ENCODE measurements at regions not wholly inside any gene's neighbourhood (a gene's known extent, or its start where the extent isn't known, plus 50 kb on each side); places are given as distances from the start of the nearest gene placed in this dataset.

DNA sequence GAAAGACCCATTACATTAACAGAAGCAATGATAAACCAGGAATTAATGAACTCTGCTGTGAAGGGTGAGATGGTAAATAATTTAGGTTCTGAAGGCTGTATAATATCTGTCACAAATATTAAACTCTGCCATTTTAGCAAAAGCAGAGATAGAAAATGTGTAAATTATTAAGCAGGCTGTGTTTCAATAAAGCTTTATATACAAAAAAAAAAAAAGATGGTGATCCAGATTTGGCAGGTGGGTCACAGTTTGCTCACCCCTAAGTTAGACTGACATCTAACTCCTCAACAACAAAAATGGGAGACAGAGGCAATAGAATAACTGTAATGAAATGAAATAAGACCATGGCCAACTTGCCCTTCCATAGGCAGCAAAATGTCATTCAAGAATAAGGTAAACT, 157.3 kb upstream of the FANCL start:
- no peak for TF ChIP-seq CTCF (IDR thresholded peaks at IDR 0.05; ENCODE audit: low read length)
- no peak for TF ChIP-seq EZH2phosphoT487 (IDR thresholded peaks at IDR 0.05; ENCODE audit: low read length)

All from MM.1S (cell line).